C4-2B (cell line): ENCODE measurements at regions not wholly inside any gene's neighbourhood (a gene's known extent, or its start where the extent isn't known, plus 50 kb on each side); places are given as distances from the start of the nearest gene placed in this dataset.

Source experiments
- H3K27ac ChIP-seq: fragments of 450-650 bp; 2 replicates; pipeline ENCODE4 v1.5.1; 2017
- CTCF ChIP-seq: fragments of 450-650 bp; conservative IDR thresholded peaks from 2 replicates; pipeline ENCODE4 v1.5.1; 2017; ENCODE audit warnings: mild to moderate bottlenecking
- ZFX ChIP-seq: fragments of 450-650 bp; IDR thresholded peaks from 2 replicates; pipeline ENCODE4 v1.6.1; 2017

DNA sequence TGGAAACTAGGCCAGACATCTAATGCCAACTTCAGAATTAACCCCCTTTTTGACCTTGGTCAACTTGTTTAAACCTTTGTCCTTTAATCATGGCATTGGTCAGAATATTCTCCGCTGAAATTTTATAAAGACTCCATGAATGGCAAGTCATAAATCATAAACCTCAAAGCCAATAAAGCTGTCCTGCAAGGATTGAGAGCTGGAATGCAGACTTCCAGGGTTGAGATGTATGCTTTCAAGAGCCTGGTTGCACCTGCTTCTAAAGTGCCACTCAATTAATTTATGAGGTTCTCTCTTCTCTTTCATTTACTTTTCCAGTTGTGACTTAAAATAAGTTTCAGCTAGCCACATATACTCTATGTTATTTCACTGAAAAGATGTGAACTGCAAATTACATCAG is 136.2 kb upstream of the HCCS start:
- TF ChIP-seq ZFX: no peak
- no peak for TF ChIP-seq CTCF
- no peak overlapping the region for H3K27ac ChIP-seq

GRCh38 chrX:10979956-10980355 is 131.2 kb upstream of the HCCS start:
- TF ChIP-seq ZFX (no peak), CTCF (no peak)
- H3K27ac ChIP-seq: no peak overlapping the region

DNA sequence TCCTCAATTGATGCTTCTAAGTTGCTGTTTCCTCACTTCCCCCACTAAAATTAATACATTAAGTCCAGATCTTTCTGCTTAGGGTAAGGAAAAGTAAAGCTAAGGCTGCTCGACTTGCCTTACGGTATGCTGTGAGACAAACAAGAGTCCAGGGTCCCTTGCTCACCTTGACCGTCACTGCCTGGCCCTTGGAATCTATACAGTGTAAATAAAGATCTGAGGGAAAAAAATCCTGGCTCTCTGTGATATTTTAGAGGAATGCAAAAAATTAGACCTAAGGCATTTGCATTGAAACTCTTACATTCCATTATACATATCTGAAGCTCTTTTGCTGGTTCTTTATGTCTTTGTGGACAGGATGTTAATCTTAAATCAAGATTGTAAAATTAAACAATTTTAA is 129.6 kb upstream of the HCCS start:
- no peak overlapping the region for H3K27ac ChIP-seq
- TF ChIP-seq ZFX (no peak), CTCF (no peak)

DNA sequence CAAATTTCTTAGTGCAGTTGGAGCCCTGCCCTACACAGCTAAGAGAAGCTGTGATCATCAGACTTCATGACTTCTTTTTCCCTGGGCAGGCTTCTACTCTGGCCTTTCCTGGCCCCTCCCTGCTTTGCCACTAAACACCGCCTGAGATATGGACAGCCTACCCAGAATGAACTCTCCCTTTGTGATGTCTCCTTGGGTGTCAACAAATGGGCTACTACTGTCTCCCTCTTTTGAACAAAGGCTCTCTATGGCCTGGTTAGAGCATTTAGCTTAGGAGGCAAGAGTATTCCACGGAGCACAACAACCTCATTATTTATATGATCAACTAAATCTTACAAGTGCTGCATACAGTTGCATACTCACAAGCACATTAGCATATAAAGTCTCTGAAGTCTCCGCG is 127.6 kb upstream of the HCCS start:
- TF ChIP-seq ZFX (no peak), CTCF (no peak)
- H3K27ac ChIP-seq: no peak overlapping the region

DNA sequence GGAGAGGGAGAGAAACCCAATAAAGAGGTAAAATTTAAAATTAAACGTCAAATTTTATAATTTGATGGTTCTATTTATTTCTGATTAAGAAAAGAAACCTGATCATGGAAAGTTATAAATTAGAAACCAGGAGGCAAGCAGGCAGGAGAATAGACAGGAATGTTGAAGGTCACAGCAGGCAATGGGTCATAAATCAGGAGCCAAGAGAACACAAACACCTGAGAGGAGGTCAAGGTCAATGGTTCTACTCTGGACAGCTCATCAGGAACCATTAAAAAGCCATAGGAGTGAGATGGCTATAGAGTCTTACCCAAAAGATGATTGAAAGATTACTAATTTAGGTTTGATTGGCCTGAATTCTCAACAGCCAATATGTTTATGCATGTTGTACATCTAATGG is 126.9 kb upstream of the HCCS start:
- no peak overlapping the region for H3K27ac ChIP-seq
- TF ChIP-seq CTCF: no peak
- no peak for TF ChIP-seq ZFX

DNA sequence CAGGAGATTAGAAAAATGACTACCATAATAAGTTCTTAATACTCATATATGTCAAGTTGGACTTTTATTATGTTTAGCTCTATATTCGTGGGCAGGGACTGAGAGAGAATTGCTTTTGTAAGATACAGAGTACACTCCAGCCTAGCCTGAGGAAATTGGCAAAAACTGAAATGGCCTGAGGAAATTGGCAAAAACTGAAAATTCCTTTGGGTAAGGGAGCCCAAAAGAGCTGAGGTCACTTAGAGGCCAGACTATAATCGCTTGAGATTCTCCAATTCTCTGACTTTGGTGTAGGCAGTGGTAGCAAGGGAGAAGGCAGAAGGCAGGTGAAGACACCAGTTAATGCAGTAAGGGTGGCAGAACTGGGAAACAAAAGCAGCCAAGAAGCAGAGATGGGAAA is 124.5 kb upstream of the HCCS start:
- H3K27ac ChIP-seq: no peak overlapping the region
- TF ChIP-seq CTCF (no peak), ZFX (no peak)

DNA sequence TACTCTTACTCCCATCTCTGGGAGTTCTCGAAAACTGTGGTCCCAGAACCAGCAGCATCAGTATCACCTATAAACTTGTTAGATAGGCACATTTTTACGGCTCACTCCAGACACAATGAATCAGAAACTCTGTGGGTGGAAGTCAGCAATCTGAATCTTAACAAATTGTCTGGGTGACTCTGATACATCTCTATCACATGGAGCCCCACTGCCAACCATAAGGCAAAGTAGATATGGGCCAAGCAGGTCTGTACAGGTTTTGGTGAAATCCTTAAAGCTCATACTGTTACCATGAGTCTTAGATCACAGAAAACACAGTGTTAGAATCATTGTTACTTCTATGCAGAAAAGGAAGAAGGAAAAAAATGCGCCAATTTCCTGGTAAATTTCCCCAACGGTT is 122.5 kb upstream of the HCCS start:
- no peak for TF ChIP-seq ZFX
- no peak overlapping the region for H3K27ac ChIP-seq

DNA sequence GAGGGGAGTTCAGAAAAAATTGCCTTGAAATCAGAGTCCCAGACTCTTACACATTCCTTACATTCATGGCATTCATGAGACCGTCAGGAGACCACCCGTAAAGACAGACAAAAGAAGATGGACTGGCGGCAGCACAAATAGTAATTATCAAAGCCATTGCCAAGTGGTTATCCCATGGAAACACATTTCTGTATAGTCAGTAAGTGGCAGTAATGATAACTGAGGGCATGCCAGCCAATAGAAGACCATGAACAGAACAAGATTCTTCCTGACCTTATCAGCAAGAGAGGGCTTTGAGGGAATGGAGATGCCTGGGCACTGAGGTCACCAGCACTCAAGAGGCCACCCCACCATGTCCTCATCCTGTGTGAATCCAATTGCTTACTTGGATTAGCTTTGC is 121.7 kb upstream of the HCCS start:
- H3K27ac ChIP-seq: no peak overlapping the region
- TF ChIP-seq ZFX (no peak), CTCF (no peak)
